Stimulated activated CD4-positive, alpha-beta T cell treated with anti-CD3 and anti-CD28 coated beads, Interleukin-1b, Interleukin-23, amount 100 ng/mL, for 48 hours (primary cell): ENCODE measurements at regions not wholly inside any gene's neighbourhood (a gene's known extent, or its start where the extent isn't known, plus 50 kb on each side); places are given as distances from the start of the nearest gene placed in this dataset.
"Not testable (repeated sequence)": the region's sequence is repeated elsewhere in the genome, so short reads cannot be mapped to it uniquely, and the experiment has no call there.

Source experiments
- DNase-seq: peaks from one replicate; pipeline ENCODE4 v3.0.0-alpha.2; 2020

DNA sequence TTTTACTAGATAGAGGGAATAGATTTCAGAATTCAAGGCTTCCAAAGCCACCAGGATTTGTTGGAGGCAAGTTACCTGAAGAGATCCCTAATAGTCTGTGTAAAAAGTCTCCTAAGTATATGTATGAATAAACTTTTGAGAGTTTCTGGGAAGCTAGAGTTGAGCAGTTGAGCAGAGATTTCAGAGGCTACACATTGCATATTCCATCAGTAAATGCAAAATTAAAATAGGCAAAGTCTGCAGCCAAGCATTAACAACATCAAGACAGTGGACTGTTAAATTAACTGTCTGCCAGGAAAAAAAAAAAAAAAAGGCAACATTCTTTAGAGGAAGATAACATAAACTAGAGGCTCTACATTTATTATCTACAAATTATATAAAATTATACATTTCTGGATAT is 420.4 kb upstream of the TMEFF2 start:
- no peak for DNase-seq

DNA sequence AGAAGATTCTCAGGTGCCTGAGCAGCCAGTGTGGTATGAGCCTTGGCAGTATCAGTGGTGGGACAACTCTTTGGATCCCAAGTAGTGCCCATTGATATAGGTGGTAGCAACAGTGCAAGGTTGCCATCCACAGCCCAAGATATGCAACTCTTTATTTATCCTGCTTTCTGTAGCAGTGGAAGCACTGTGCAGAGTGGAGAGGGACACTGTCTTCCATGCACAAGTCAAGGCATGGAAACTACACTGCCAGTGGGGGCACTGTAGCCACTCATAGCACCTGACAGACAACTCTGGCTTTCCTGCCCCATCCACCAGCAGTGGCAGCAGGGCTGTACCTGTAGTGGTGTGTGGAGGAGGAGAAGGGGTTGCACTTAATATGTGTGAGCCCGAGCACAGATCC is 409.6 kb upstream of the TMEFF2 start:
- DNase-seq = no peak

DNA sequence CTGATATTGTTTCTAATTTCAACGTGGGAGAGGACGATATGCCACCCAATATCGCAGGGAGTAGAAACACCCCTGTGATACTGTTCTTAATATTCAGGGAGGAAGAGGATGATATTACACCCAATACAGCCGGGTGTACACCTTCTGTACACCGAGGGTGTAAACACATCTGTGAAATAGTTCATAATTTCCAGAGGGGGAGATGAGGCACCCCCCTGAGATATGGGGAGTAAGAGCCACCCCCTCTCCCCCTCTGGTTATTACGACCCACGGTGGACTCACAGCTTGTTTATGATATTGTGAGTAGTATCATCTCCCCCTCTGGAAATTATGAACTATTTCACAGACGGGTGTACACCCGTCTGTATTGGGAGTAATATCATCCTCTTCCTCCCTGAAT is 403.9 kb upstream of the TMEFF2 start:
- not testable (repeated sequence) for DNase-seq

DNA sequence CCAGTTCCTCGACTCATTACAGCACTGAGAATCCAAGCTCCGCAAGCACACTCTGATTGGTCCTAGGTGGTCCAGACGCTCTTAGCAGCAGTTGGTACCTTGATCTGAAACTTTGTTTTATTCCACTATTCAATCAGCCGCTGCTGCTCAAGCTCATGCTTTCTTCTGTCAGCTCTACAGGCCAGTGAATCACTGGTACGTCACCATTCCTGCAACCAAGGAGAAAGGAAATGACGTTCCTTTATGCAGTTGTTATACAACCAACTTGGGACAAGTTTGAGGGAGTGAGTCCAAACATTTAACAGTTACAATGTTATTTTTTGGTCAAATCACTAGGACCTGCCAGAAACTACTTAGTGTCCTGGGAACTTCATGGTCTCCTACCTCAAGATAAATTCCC is 398.8 kb upstream of the TMEFF2 start:
- no peak for DNase-seq

DNA sequence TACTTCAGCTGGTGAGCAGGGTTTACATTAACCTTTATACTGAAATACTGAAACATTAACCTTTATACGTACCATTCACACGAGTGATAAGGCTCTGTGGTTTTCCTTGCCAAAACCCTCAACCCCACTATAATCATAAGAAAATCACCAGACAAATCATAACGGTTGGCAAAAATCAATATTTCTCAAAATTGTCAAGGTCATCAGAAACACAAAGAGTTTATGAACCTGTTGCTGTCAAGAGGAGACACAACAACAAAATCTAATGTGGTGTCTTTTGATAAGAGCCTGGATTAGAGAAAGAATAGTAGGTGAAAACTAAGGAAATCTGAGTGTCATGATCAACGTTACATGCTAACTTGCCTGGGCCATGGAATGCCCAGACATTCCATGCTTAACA is 396.9 kb upstream of the TMEFF2 start:
- DNase-seq = no peak

DNA sequence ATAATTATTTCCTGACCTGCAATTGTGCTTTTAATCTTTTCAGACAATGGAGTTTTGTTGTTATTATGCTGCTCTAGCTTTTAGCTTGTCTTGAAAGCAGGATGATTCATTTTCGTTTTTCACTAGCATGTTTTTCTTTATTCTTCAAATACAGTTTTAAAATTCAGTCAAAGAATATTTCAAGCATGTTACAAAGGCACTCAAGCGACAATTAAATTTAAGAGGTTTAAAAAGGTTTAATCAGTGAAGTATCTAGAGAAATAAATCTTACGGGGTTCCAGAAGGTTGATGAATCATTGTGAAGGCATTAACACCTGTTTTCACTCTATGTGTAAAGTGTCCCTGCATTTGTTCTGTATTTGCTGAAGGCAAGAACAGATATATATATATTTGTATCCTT is 390.7 kb upstream of the TMEFF2 start:
- no peak for DNase-seq

DNA sequence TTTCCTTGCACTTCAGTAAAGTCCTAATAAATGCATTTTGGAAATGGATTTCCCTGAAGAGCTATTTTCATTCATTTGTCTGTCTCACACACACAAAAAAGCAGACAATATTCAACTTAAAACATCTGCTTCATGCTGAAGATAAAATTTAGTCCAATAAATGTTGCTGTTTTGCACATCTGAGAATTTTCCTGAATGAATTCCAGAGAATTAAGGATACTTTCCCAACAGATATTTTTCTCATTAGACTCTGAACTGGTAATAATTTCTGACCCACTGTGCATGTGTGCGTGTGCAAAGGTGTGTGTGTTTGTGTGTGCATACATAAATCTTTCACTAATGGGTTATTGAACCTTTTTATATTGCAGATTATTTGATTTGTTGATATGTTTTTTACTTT is 390.2 kb upstream of the TMEFF2 start:
- DNase-seq = no peak

DNA sequence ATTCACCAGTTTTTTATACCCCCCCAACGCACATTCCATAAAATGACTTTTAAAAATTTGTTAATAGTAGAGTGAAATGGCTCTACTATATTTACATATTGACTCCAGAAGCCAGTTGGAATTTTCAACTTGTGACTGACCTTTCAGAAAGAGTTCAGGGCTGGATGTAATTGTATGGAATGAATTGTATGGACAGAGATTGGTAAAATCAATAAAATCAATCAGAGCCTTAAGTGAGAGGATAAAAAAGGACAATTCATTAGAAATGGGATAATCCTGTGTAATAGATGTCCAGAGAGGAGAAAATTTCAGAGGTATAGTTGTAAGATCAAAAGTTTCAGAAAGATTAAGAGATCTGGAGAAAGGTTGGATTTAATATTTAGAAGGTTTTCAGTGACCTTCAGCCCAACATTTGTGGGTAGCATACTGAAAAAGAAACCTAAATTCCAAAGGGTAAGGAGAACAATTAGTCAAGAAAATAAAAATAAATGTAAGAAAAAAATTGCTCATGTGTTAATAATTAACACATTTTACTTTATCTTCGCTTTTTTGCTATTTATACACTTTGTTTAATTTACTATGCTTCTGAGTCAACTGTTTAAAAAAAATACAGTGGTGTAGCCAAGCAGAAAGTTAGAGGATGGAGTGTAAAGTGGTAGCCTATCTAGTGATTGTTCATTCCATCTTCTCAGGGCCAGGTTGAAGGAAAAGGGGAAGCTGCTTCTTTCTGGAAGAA is 385.4 kb upstream of the TMEFF2 start:
- DNase-seq = no peak

DNA sequence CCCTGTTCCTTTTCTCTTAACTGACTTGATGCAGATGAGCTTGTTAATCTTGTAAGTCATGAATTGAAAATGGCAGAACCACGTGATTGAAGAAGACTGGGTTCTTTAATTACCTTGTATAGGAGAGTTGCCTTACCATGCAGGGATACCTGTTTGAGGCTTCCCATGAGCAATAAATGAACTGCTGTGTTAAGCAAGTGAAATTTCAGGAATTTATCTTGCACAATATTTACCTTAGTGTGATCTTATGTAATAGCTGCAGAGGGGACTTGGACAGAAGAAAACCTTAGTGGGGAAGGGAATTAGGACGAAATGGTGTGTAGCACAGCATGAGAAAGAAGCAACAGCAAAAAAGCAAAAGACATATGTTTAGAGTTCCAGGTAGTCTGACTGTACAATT is 384.0 kb upstream of the TMEFF2 start:
- no peak for DNase-seq

DNA sequence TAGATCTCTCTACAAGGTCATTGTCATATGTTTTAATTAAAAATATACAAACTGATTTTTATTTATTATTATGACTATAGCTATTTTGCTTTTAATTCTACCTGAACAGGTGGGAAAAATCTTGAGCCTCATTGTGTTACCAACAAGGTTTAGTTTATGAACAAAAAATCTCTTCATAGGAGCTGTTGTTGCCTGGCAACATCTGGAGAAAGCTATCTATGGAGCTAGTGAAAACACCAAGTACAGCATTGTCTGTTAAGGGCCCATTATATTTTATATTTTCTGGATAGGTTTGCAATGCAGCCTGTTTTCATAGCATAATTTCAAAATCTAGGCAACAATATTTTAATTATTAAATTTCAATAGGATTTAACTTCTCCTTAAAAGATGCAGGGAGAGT is 383.0 kb upstream of the TMEFF2 start:
- no peak for DNase-seq

DNA sequence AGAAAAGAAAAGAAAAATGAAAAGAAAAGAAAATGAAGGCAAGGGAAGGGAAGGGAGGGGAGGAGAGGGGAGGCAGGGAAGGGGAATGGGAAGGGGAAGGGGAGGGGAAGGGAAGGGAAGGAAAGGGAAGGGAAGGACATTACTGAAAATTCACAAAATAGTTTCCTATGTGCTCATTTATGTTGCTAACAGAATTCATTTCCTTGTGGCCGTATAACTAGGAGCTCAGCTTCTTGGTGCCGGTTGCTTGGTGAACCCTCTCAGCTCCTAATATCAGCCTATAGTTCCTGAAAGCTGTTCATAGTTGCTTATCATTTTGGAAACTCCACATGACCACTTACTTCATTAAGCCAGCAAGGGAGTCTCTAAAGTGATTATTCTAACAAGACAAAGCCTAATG is 379.8 kb upstream of the TMEFF2 start:
- no peak for DNase-seq

DNA sequence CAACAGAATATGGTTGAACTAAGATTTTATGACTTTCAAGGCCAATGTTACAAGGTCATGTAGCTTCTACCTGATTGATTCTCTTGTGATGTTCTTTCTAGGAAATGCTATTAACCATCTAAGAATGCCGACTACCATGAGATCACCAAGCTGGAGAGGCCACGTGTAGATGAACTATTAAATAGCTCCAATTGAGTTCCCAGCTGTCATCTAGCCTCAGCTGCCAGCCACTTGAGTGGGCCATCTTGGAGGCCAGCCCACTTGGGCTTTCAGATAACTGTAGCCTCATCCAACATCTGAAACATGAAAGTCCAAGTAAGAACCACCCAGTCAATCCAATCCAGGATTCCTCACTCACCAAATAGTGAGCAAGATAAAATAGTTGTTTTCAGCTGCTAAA is 376.9 kb upstream of the TMEFF2 start:
- no peak for DNase-seq

DNA sequence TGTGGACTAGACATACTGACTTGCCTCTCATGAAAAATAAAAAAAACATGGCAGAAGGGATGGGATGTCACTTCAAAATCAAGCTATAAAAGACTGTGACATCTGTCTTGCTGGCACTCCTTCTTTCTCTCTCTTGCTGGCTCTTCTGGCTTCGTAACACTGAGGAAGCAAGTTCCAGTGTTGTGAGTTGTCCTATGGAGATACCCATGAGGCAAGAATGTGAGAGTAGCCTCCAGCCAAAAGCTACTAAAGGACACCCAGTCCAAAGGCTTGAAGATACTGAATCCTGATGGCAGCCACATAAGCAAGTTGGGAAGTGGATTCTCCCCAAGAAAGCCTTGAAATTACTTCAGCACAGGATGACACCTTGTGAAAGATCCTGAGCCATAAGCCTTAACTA is 376.1 kb upstream of the TMEFF2 start:
- DNase-seq = no peak

DNA sequence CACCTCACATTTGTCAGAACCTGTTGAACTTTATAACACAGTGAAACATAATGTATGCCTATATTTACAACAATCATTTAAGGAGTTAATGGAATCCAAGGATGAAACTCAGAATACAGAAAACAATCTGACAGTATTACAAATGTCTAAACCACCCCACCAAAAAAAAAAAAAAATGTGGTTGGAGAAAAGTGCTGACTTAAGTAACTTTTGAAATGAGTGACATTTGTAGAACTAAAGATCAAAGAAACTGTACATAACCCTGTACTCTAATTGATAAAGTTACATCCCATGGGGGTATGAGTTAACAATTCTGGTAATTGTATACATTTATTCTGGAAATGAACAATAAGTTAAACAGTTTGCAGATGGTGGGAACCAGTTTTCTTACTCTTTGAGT is 372.1 kb upstream of the TMEFF2 start:
- DNase-seq = no peak

DNA sequence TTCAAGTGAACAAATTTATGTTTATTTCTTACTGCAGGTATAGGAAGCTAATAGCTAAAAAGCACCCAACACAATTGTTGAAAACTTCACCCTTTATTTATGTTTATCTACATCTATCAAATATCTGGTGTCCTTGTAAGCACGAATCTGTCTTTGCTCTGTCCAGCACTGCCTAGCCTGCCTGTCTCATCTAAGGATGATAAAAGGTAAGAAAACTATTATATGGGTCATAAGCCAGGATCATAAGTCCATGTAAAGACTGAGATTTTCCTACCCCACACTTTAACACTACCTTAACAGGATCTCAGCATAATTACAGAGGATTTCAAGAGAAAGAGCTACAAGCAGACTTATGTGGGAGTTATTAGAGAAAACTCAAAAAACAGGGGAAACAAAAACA is 365.6 kb upstream of the TMEFF2 start:
- DNase-seq = no peak

DNA sequence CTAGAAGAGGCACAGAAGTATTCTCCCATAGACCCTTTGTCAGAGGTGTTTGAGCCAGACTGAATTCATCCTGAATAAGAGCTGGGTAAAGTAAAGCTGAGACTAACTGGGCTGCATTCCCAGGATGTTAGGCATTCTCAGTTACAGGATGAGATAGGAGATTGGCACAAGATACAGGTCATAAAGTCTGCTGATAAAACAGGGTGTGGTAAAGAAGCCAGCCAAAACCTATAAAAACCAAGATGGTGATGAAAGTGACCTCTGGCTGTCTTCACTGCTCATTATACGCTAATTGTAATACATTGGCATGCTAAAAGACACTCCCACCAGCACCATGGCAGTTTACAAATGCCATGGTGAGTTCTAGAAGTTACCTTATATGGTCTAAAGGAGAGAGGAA is 364.9 kb upstream of the TMEFF2 start:
- no peak for DNase-seq

DNA sequence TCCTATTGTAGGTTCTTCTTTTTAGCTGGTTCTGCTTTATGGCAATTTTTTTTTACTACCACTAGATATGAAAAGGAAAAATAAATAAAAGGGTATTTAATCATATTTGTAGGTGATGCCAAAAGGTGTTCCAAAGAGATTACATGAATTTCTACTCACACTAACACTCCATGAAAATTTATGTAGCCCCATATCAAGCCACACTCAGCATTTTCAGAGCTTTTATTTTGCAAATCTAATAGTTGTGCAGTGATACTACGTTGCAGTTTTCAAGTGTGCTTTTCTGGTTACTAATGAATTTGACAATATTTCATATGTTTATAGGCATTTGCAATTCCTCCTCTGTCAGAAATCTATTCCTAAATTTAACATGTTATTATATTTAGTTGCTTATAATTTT is 363.9 kb upstream of the TMEFF2 start:
- no peak for DNase-seq

DNA sequence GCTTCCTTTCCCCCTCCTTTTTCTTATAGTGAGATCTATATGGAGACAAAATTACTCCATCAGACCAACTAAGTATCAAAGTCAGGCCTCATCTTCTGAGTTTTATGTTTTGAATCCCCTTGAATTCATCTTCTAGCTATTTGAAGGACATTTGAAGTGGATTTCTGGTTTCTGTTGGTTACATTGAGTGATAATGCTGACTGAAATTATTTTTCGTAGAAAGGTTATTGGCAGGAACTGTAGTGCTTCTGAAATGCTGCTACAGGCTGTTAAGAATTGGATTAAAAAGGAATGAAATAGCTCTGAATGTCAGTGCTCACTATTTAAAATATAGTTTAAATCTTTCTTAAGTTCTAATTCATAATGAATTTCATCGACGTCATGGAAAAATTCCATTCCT is 361.0 kb upstream of the TMEFF2 start:
- no peak for DNase-seq

DNA sequence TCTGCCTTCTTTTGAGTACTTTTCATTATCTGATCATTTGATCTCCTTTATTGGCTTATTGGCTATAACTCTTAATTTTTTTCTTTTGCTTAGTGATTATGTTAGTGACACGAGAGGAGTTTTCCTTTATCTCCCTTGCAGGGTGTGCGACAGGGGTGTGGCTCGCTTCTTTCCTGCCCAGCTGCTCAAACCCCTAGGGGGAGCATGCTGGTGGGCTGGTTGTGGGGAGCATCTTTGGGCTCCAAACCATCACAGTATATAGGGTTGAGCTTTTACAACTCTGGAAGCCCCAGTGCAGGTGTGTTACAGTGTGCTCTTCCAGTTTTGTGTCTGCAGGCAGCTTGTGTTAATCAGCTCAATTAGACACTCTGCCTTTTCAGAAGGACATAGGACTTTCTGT is 357.0 kb upstream of the TMEFF2 start:
- no peak for DNase-seq

DNA sequence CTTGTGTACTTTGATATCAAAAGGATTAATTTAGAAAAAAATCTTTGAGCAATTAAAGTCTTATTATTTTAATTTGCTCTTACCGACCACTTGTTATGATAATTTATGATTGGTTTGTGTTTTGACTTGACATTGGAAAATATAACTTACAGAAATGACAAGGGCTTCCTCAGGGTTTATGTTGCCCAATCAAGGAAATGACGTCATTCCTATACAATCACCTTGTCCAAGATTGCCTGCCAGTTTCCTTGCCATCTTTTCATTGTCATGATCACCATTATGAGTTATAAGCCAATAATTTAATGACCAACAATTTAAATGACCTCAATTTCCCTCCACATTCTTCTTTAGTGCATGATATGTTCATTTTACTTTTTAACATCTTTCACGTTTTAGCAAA is 351.8 kb upstream of the TMEFF2 start:
- no peak for DNase-seq

DNA sequence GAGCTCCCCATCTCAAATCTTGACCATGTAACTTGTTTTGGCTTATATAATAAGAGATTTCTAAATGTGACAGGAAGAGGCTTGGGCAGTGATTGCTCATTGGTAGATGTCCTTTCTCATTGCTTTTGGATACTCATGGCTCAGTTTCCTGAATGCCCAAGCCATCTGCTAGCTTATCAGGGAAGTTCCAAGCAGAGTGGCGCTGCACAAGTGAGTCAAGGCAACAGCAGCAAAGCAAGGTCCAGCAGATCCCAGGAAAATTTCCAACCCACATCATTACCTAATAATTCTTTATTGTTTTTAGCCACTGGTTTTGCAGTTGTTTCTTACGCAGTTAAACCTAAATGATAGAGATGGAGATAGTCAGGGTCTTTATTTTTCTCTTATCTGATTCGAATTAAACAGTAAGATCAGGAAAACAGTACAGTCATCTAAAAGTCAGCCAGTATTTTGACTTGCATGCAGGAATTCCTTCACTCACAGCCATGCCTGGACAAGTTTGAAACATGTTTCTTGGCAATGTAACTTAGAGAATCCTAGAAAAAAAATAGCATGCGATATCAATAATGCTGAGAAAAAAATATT is 349.7 kb upstream of the TMEFF2 start:
- DNase-seq = no peak

DNA sequence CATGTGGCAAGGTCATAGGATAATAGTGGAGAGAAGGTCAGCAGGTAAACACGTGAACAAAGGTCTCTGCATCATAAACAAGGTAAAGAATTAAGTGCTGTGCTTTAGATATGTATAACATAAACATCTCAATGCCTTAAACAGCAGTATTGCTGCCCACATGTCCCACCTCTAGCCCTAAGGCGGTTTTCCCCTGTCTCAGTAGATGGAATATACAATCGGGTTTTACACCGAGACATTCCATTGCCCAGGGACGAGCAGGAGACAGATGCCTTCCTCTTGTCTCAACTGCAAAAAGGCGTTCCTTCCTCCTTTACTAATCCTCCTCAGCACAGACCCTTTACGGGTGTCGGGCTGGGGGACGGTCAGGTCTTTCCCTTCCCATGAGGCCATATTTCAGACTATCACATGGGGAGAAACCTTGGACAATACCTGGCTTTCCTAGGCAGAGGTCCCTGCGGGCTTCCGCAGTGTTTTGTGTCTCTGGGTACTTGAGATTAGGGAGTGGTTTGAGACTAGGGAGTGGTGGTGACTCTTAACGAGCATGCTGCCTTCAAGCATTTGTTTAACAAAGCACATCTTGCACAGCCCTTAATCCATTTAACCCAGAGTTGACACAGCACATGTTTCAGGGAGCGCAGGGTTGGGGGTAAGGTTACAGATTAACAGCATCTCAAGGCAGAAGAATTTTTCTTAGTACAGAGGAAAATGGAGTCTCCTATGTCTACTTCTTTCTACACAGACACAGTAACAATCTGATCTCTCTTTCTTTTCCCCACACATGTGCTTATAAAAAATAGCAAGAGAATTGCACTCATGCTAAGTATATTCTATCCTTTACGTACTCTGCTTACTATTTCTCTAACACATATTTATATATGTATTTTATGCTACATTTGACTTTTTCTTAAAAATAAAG is 347.7 kb upstream of the TMEFF2 start:
- DNase-seq = not testable (repeated sequence)

DNA sequence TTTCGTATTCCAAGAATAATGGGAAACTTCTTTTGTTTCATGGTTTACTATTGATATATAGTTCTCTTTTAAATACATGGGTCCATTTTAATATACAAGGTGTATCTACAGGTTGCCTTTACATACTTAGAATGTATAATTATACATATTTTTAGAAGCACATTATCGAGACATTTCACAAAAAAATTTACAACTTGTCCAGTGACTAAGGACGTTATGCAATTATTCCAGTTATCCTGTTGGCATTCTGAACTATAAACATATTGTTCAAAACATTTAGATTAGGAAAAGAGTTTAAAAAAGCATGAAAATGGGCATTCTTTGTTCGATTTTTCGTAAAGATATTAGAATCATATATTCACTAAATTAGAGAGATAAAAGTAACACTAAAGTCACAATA is 344.6 kb upstream of the TMEFF2 start:
- no peak for DNase-seq
